ENCODE measurements at regions not wholly inside any gene's neighbourhood (a gene's known extent, or its start where the extent isn't known, plus 50 kb on each side); places are given as distances from the start of the nearest gene placed in this dataset.

DNA sequence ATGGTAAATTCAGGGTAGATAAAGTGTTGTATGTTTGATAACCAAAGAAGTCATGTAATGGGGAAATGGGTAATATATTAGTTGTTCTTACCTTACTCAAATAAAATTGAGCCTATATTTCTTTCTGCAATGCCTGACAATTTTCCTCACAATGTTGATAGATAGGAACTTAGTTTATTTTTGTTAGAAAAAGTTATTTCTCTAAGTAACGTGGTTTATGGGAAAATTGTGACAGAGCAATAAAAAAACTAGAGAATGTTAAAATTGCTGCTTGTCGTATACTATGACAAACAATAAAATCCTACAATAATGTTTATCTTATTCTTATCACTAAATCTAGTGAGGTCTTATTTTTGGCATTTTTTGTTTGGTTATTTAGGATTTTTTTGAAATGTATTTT, 534.1 kb downstream of the TMTC2 start:
- no peaks in the 10 kb centered on the region for H3K36me3 ChIP-seq
- no peak overlapping the region for H3K27ac ChIP-seq
- DNase-seq, result no peak
- TF ChIP-seq, protein P1, sequence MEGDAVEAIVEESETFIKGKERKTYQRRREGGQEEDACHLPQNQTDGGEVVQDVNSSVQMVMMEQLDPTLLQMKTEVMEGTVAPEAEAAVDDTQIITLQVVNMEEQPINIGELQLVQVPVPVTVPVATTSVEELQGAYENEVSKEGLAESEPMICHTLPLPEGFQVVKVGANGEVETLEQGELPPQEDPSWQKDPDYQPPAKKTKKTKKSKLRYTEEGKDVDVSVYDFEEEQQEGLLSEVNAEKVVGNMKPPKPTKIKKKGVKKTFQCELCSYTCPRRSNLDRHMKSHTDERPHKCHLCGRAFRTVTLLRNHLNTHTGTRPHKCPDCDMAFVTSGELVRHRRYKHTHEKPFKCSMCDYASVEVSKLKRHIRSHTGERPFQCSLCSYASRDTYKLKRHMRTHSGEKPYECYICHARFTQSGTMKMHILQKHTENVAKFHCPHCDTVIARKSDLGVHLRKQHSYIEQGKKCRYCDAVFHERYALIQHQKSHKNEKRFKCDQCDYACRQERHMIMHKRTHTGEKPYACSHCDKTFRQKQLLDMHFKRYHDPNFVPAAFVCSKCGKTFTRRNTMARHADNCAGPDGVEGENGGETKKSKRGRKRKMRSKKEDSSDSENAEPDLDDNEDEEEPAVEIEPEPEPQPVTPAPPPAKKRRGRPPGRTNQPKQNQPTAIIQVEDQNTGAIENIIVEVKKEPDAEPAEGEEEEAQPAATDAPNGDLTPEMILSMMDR (IDR thresholded peaks at IDR 0.05; ENCODE audit: low read depth, low read length), result no peak
- no peaks in the 10 kb centered on the region for H3K9me3 ChIP-seq (ENCODE audit: severe bottlenecking)
- no peak overlapping the region for H3K4me3 ChIP-seq (ENCODE audit: low read depth, low read length)
- H3K27me3 ChIP-seq (ENCODE audit: insufficient read depth, low read depth, severe bottlenecking), result no peaks in the 10 kb centered on the region

DNA sequence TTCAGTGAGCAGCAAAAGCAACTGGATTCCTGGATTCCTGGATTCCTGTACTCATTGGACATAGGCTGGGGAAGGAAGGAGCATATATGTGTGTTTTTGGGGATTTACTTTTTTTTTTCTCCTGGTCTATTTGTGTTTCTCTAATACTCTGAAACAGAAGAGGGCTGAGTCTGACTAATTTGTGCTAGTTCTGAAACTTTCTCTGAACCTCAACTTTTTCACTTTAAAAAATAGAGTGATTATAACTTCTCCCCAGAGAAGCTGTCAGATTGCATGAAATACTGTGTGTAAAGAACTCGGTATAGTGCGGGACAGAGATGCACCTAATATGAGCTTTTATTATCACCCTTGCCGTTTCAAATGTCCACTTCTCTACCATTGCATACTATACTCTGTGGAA, 529.5 kb downstream of the TMTC2 start:
- DNase-seq, result no peak
- H3K36me3 ChIP-seq, result no peaks in the 10 kb centered on the region
- no peaks in the 10 kb centered on the region for H3K9me3 ChIP-seq (ENCODE audit: severe bottlenecking)
- TF ChIP-seq, protein P1 (IDR thresholded peaks at IDR 0.05; ENCODE audit: low read depth, low read length), result no peak
- no peaks in the 10 kb centered on the region for H3K27me3 ChIP-seq (ENCODE audit: insufficient read depth, low read depth, severe bottlenecking)
- no peak overlapping the region for H3K27ac ChIP-seq
- no peak overlapping the region for H3K4me3 ChIP-seq (ENCODE audit: low read depth, low read length)

DNA sequence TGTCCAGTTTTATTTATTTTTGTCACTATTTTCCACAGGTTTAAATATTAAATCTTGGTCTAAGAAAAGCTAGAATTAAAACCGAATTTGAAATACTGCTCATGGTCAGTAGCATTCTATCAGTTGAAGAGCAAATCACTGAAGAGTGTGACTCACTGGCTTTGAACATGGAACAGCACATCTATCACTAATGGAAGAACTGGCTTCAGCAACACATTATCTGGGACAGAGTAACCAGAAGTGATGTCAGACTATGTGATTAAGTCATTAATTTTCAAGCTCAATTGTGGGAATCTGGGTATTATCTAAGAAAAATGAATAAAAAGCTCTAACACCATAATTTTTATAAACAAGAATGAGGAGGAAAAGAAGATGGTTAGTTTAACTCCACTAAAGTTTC, 527.5 kb downstream of the TMTC2 start:
- no peak overlapping the region for H3K27ac ChIP-seq
- H3K4me3 ChIP-seq (ENCODE audit: low read depth, low read length), result no peak overlapping the region
- H3K27me3 ChIP-seq (ENCODE audit: insufficient read depth, low read depth, severe bottlenecking), result no peaks in the 10 kb centered on the region
- DNase-seq, result no peak
- no peaks in the 10 kb centered on the region for H3K9me3 ChIP-seq (ENCODE audit: severe bottlenecking)
- no peaks in the 10 kb centered on the region for H3K36me3 ChIP-seq
- TF ChIP-seq, protein P1 (IDR thresholded peaks at IDR 0.05; ENCODE audit: low read depth, low read length), result no peak

DNA sequence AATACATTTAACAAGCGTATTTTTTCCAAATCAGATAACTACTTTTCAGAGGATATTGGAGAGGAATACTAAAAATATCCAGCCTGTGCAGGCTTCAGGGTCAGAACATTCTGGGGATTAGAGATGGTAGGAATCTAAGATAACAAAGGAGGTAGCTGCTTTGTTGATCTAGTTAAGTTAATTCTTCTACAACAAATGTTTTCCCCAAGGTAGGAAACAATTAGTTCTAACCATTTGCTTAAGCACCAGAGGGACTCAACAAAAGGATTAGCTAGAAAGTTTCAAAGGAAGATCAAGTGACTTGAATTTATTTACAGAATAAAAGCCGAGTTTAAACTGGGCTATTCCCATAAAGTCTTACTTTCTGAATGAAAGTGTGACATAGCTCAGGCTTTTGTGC, 524.2 kb downstream of the TMTC2 start:
- Histone ChIP-seq H3K27ac (no peak overlapping the region), H3K4me3 (ENCODE audit: low read depth, low read length) (no peak overlapping the region), H3K36me3 (no peaks in the 10 kb centered on the region), H3K9me3 (ENCODE audit: severe bottlenecking) (no peaks in the 10 kb centered on the region), H3K27me3 (ENCODE audit: insufficient read depth, low read depth, severe bottlenecking) (no peaks in the 10 kb centered on the region)
- DNase-seq, result no peak
- TF ChIP-seq, protein P1 (IDR thresholded peaks at IDR 0.05; ENCODE audit: low read depth, low read length), result no peak

DNA sequence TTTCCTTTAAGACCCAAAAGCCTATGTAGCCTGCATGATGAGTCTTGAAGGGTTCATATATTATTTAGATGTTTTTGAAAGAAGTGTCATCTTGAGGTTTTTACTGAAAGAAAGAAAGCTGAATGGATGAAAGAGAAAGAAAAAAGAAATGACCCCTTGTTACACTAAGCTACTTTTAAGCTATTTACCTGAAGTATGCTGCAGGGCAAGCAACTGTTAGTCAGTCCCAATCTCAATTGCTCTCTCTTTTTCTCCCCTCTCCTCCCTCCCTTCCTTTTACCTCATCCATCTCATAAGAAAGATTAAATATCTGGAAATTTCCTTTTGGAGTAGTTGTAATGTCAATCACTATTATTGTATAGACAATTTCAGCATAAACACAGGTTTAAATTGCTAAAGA, 512.4 kb downstream of the TMTC2 start:
- H3K27me3 ChIP-seq (ENCODE audit: insufficient read depth, low read depth, severe bottlenecking), result no peaks in the 10 kb centered on the region
- TF ChIP-seq, protein P1 (IDR thresholded peaks at IDR 0.05; ENCODE audit: low read depth, low read length), result no peak
- H3K36me3 ChIP-seq, result no peaks in the 10 kb centered on the region
- DNase-seq, result no peak
- no peak overlapping the region for H3K27ac ChIP-seq
- no peak overlapping the region for H3K4me3 ChIP-seq (ENCODE audit: low read depth, low read length)
- no peaks in the 10 kb centered on the region for H3K9me3 ChIP-seq (ENCODE audit: severe bottlenecking)

DNA sequence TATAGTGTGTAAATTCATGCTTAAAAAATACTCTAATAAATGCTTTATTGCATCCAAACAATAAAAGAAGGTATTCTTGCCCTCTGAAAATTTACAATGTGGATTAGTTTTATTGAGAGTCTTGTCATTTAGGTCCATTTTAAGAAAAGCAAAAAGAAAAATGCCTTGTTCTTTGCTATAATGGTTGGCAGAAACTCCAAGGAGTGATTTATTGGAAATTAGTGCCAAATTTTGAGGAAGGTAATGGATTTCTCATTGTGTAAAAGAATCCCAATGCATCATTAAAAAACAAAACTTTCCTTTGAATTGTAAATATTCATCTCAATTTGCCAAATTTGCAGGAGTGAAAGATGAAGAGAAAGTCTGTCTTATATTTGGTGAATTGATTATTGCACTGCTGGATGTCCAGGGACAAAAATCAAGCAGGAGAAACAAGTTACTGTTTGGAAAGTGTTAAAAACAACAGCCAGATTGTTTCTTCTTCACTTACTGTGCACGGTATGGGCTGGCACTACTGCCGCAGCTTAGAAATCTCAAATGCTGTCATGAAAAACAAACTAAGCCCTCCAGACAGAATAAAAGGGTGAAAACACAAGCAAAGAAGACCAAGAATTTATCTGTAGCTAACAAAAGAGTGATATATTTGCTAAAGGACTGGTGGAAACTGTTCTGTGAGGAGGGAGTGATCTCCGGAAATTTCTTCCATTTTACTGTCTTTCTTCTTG, 511.7 kb downstream of the TMTC2 start:
- TF ChIP-seq, protein P1 (IDR thresholded peaks at IDR 0.05; ENCODE audit: low read depth, low read length), result no peak
- no peaks in the 10 kb centered on the region for H3K27me3 ChIP-seq (ENCODE audit: insufficient read depth, low read depth, severe bottlenecking)
- H3K9me3 ChIP-seq (ENCODE audit: severe bottlenecking), result no peaks in the 10 kb centered on the region
- no peaks in the 10 kb centered on the region for H3K36me3 ChIP-seq
- H3K27ac ChIP-seq, result no peak overlapping the region
- no peak for DNase-seq
- H3K4me3 ChIP-seq (ENCODE audit: low read depth, low read length), result no peak overlapping the region

Data from WERI-Rb-1 (cell line).